ENCODE measurements at regions not wholly inside any gene's neighbourhood (a gene's known extent, or its start where the extent isn't known, plus 50 kb on each side); places are given as distances from the start of the nearest gene placed in this dataset.
"Not testable (repeated sequence)": the region's sequence is repeated elsewhere in the genome, so short reads cannot be mapped to it uniquely, and the experiment has no call there.

- ChIA-PET POLR2A (no interaction called here), CTCF (no interaction called here)
- DNase-seq (no peak), ATAC-seq (no peak)
- H3K9me3 Mint-ChIP-seq (ENCODE audit: low read depth): no peaks in the 10 kb centered on the region
- H3K36me3 Mint-ChIP-seq (ENCODE audit: low read depth): no peaks in the 10 kb centered on the region
- no peak overlapping the region for H3K27ac Mint-ChIP-seq
- intact Hi-C loops (cut with DNase I, micrococcal nuclease): no loop called here
- no peaks in the 10 kb centered on the region for H3K27me3 Mint-ChIP-seq
- no peak overlapping the region for H3K4me3 Mint-ChIP-seq
- peaks cover 14% of the 10 kb centered on the region for H3K4me1 Mint-ChIP-seq
These were observed 221.8 kb downstream of the MREG start for GRCh38 chr2:215791481-215791937.

GRCh38 chr2:215790523-215791421, 222.6 kb downstream of the MREG start:
- POLR2A ChIA-PET: interaction anchor here (0.6 kb wide), 1 partner anchor 506 kb away, joined by 5 read pairs; no protein-coding TSS in a partner anchor
- Mint-ChIP-seq H3K9me3 (ENCODE audit: low read depth) (no peaks in the 10 kb centered on the region), H3K4me3 (no peak overlapping the region), H3K36me3 (ENCODE audit: low read depth) (no peaks in the 10 kb centered on the region), H3K4me1 (peaks cover 9% of the 10 kb centered on the region), H3K27me3 (no peaks in the 10 kb centered on the region), H3K27ac (no peak overlapping the region)
- intact Hi-C loops (cut with DNase I, micrococcal nuclease): no loop called here
- ATAC-seq (no peak), DNase-seq (no peak)
- CTCF ChIA-PET: no interaction called here

- Mint-ChIP-seq H3K4me3 (no peak overlapping the region), H3K27me3 (peaks cover 2% of the 10 kb centered on the region), H3K27ac (no peak overlapping the region), H3K4me1 (no peaks in the 10 kb centered on the region), H3K9me3 (ENCODE audit: low read depth) (no peaks in the 10 kb centered on the region), H3K36me3 (ENCODE audit: low read depth) (no peaks in the 10 kb centered on the region)
- POLR2A ChIA-PET: no interaction called here
- intact Hi-C loops (cut with DNase I, micrococcal nuclease): no loop called here
- DNase-seq (no peak), ATAC-seq (no peak)
- CTCF ChIA-PET: interaction anchor here (1.0 kb wide), 1 partner anchor 17 kb away, joined by 5 read pairs; no protein-coding TSS in a partner anchor
These were observed 225.7 kb downstream of the MREG start for GRCh38 chr2:215787565-215788178.

GRCh38 chr2:215787025-215787424, 226.3 kb downstream of the MREG start:
- Mint-ChIP-seq H3K36me3 (ENCODE audit: low read depth) (no peaks in the 10 kb centered on the region), H3K27me3 (peaks cover 2% of the 10 kb centered on the region), H3K4me3 (no peak overlapping the region), H3K27ac (no peak overlapping the region), H3K4me1 (no peaks in the 10 kb centered on the region), H3K9me3 (ENCODE audit: low read depth) (no peaks in the 10 kb centered on the region)
- ChIA-PET POLR2A (no interaction called here), CTCF (interaction anchor here (1.2 to 1.8 kb wide), 2 partner anchors 13 to 144 kb away, joined by 6 read pairs; no protein-coding TSS in a partner anchor)
- DNase-seq (no peak), ATAC-seq (no peak)
- intact Hi-C loops (cut with DNase I, micrococcal nuclease): no loop called here

GRCh38 chr2:215784371-215784783, 229.0 kb downstream of the MREG start:
- H3K27ac Mint-ChIP-seq: no peak overlapping the region
- DNase-seq (no peak), ATAC-seq (no peak)
- H3K27me3 Mint-ChIP-seq: peaks cover 2% of the 10 kb centered on the region
- ChIA-PET POLR2A (no interaction called here), CTCF (no interaction called here)
- H3K4me3 Mint-ChIP-seq: no peak overlapping the region
- H3K9me3 Mint-ChIP-seq (ENCODE audit: low read depth): no peaks in the 10 kb centered on the region
- intact Hi-C loops (cut with DNase I, micrococcal nuclease): no loop called here
- H3K4me1 Mint-ChIP-seq: no peaks in the 10 kb centered on the region
- no peaks in the 10 kb centered on the region for H3K36me3 Mint-ChIP-seq (ENCODE audit: low read depth)

GRCh38 chr2:215783640-215784039, 229.7 kb downstream of the MREG start:
- DNase-seq; H3K4me1 Mint-ChIP-seq; POLR2A ChIA-PET; H3K27ac Mint-ChIP-seq; H3K9me3 Mint-ChIP-seq (ENCODE audit: low read depth); ATAC-seq; intact Hi-C loops (cut with DNase I, micrococcal nuclease); H3K27me3 Mint-ChIP-seq; H3K4me3 Mint-ChIP-seq; H3K36me3 Mint-ChIP-seq (ENCODE audit: low read depth): not testable (repeated sequence)
- CTCF ChIA-PET: interaction anchor here (0.5 kb wide), 1 partner anchor 1867 kb away, joined by 3 read pairs; no protein-coding TSS in a partner anchor

- ATAC-seq (no peak), DNase-seq (no peak)
- no peaks in the 10 kb centered on the region for H3K9me3 Mint-ChIP-seq (ENCODE audit: low read depth)
- H3K4me3 Mint-ChIP-seq: no peak overlapping the region
- H3K4me1 Mint-ChIP-seq: no peaks in the 10 kb centered on the region
- H3K27me3 Mint-ChIP-seq: peaks cover 2% of the 10 kb centered on the region
- ChIA-PET POLR2A (no interaction called here), CTCF (interaction anchor here (0.7 kb wide), 1 partner anchor 15 kb away, joined by 6 read pairs; no protein-coding TSS in a partner anchor)
- no peak overlapping the region for H3K27ac Mint-ChIP-seq
- intact Hi-C loops (cut with DNase I, micrococcal nuclease): no loop called here
- H3K36me3 Mint-ChIP-seq (ENCODE audit: low read depth): no peaks in the 10 kb centered on the region
These were observed 230.4 kb downstream of the MREG start for GRCh38 chr2:215782965-215783364.

- CTCF ChIA-PET: interaction anchor here (0.7 kb wide), 1 partner anchor 15 kb away, joined by 6 read pairs; no protein-coding TSS in a partner anchor
- Mint-ChIP-seq H3K27ac (no peak overlapping the region), H3K36me3 (ENCODE audit: low read depth) (no peaks in the 10 kb centered on the region), H3K27me3 (peaks cover 2% of the 10 kb centered on the region), H3K9me3 (ENCODE audit: low read depth) (no peaks in the 10 kb centered on the region), H3K4me3 (no peak overlapping the region), H3K4me1 (no peaks in the 10 kb centered on the region)
- ATAC-seq (no peak), DNase-seq (no peak)
- POLR2A ChIA-PET: no interaction called here
- intact Hi-C loops (cut with DNase I, micrococcal nuclease): no loop called here
These were observed 231.1 kb downstream of the MREG start for GRCh38 chr2:215782295-215782694.

GRCh38 chr2:215780907-215781685, 232.3 kb downstream of the MREG start:
- Mint-ChIP-seq H3K27me3 (peaks cover 2% of the 10 kb centered on the region), H3K36me3 (ENCODE audit: low read depth) (no peaks in the 10 kb centered on the region), H3K4me3 (no peak overlapping the region), H3K27ac (no peak overlapping the region), H3K9me3 (ENCODE audit: low read depth) (no peaks in the 10 kb centered on the region), H3K4me1 (no peaks in the 10 kb centered on the region)
- CTCF ChIA-PET: interaction anchor here (0.7 to 1.2 kb wide), 2 partner anchors 11 to 31 kb away, joined by 3 to 4 read pairs; no protein-coding TSS in a partner anchor
- POLR2A ChIA-PET: no interaction called here
- intact Hi-C loops (cut with DNase I, micrococcal nuclease): no loop called here
- ATAC-seq: no peak
- DNase-seq: no peak

GRCh38 chr2:215780313-215780712, 233.0 kb downstream of the MREG start:
- intact Hi-C loops (cut with DNase I, micrococcal nuclease): no loop called here
- no peaks in the 10 kb centered on the region for H3K4me1 Mint-ChIP-seq
- POLR2A ChIA-PET: no interaction called here
- DNase-seq (no peak), ATAC-seq (no peak)
- no peaks in the 10 kb centered on the region for H3K36me3 Mint-ChIP-seq (ENCODE audit: low read depth)
- peaks cover 5% of the 10 kb centered on the region for H3K27me3 Mint-ChIP-seq
- no peaks in the 10 kb centered on the region for H3K9me3 Mint-ChIP-seq (ENCODE audit: low read depth)
- H3K27ac Mint-ChIP-seq: no peak overlapping the region
- H3K4me3 Mint-ChIP-seq: no peak overlapping the region
- CTCF ChIA-PET: interaction anchor here (1.2 kb wide), 1 partner anchor 12 kb away, joined by 4 read pairs; no protein-coding TSS in a partner anchor

GRCh38 chr2:215779912-215780311, 233.4 kb downstream of the MREG start:
- no peak overlapping the region for H3K4me3 Mint-ChIP-seq
- intact Hi-C loops (cut with DNase I, micrococcal nuclease): no loop called here
- H3K4me1 Mint-ChIP-seq: no peaks in the 10 kb centered on the region
- ATAC-seq (no peak), DNase-seq (no peak)
- ChIA-PET POLR2A (no interaction called here), CTCF (no interaction called here)
- no peak overlapping the region for H3K27ac Mint-ChIP-seq
- peaks cover 5% of the 10 kb centered on the region for H3K27me3 Mint-ChIP-seq
- no peaks in the 10 kb centered on the region for H3K9me3 Mint-ChIP-seq (ENCODE audit: low read depth)
- no peaks in the 10 kb centered on the region for H3K36me3 Mint-ChIP-seq (ENCODE audit: low read depth)
